Epithelial cell of proximal tubule (primary cell): ENCODE measurements at regions not wholly inside any gene's neighbourhood (a gene's known extent, or its start where the extent isn't known, plus 50 kb on each side); places are given as distances from the start of the nearest gene placed in this dataset.

Experiments used
- DNase-seq: peaks from one replicate; pipeline ENCODE4 v3.0.0-alpha.2; 2011; ENCODE audit warnings: low read depth
- H3K4me3 ChIP-seq: 2 replicates; pipeline ENCODE4 v1.5.1; 2011; ENCODE audit warnings: low read depth, mild to moderate bottlenecking, low read length
- TF ChIP-seq, protein P1 (sequence below): conservative IDR thresholded peaks from 2 replicates; pipeline ENCODE4 v1.5.1; 2012; ENCODE audit warnings: low read depth, mild to moderate bottlenecking, low read length

DNA sequence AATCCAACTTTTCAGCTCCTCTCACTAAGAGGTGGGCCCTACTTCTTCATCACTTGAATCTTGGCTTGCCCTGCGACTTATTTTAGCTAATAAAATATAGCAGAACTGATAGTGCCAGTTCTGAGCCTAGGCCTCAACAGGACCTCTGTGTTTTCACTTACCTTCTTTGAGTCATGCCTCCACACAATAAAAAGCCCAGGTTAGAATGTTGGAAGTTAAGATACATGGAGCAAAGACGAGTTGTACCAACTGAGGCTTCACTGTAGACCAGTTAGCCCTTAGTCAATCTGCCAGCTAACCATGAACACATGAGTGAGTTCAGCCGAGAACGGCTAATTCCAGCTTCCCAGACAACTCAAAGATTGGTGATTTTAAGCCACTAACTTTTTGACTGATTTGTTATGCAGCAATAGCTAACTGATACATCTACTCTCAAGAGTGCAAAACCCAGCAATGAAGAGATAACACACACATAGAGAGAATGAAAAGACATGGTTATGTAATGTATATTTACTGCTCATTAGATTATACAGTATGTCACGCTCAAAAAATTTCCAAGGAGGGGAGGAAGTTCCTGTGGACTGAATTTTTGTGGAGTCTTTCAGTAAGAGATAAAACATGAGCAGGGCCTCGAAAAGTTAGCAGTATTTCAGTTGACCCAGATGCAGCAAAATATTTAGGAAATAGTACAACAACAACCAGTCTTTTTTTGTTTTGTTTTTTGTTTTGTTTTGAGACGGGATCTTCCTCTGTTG lies 181.1 kb downstream of the MYCN start:
- TF ChIP-seq, protein P1, sequence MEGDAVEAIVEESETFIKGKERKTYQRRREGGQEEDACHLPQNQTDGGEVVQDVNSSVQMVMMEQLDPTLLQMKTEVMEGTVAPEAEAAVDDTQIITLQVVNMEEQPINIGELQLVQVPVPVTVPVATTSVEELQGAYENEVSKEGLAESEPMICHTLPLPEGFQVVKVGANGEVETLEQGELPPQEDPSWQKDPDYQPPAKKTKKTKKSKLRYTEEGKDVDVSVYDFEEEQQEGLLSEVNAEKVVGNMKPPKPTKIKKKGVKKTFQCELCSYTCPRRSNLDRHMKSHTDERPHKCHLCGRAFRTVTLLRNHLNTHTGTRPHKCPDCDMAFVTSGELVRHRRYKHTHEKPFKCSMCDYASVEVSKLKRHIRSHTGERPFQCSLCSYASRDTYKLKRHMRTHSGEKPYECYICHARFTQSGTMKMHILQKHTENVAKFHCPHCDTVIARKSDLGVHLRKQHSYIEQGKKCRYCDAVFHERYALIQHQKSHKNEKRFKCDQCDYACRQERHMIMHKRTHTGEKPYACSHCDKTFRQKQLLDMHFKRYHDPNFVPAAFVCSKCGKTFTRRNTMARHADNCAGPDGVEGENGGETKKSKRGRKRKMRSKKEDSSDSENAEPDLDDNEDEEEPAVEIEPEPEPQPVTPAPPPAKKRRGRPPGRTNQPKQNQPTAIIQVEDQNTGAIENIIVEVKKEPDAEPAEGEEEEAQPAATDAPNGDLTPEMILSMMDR: no peak
- H3K4me3 ChIP-seq: no peak overlapping the region
- DNase-seq: no peak

DNA sequence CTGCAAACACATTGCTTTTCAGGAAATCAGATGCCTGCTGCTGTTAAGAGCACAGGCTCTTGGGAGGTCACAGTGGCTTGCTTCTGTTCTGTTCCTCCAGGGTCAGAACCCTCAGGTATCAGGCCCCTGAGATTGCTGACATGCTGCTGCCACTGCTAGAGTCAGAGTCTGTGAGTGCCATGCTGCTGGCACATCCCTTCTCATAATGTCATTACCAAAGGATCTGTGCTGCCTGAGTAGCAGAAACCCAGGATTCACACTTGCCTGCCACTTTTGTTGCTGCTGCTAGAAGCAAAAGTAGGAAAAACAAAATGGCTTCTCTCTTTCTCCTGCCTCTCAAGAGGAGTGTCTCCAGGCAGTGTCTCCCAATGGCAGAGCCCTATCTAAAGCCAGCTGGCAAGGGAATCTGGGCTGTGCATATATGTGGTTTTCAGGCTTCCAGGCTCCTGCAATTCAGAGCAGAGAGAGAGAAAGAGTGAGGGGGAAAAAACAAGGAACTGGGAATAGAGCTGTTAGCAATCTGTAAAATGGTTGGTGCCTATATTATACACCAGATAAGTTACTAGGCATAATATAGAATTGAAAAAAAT lies 180.3 kb downstream of the MYCN start:
- H3K4me3 ChIP-seq: no peak overlapping the region
- TF ChIP-seq, protein P1: no peak
- DNase-seq: no peak

DNA sequence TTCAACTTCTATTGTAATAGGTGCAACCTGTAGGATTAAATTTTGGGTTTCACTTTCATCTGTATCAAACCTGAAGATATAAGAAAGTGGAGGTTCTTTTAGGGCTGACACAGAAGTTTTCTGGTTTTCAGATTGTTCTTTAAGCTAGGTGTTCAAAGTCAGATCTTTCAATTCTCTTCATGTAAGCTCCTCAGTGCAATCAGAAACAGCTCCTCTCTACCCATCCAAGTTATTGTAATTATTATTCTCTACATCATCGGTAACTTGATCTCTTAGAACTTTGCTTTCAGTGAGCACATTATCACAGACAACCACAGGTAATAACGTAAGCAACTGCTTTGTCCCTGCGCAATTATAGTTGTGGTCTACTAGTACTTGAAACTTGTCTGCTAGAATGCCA lies 179.4 kb downstream of the MYCN start:
- no peak overlapping the region for H3K4me3 ChIP-seq
- no peak for DNase-seq
- TF ChIP-seq, protein P1: no peak

DNA sequence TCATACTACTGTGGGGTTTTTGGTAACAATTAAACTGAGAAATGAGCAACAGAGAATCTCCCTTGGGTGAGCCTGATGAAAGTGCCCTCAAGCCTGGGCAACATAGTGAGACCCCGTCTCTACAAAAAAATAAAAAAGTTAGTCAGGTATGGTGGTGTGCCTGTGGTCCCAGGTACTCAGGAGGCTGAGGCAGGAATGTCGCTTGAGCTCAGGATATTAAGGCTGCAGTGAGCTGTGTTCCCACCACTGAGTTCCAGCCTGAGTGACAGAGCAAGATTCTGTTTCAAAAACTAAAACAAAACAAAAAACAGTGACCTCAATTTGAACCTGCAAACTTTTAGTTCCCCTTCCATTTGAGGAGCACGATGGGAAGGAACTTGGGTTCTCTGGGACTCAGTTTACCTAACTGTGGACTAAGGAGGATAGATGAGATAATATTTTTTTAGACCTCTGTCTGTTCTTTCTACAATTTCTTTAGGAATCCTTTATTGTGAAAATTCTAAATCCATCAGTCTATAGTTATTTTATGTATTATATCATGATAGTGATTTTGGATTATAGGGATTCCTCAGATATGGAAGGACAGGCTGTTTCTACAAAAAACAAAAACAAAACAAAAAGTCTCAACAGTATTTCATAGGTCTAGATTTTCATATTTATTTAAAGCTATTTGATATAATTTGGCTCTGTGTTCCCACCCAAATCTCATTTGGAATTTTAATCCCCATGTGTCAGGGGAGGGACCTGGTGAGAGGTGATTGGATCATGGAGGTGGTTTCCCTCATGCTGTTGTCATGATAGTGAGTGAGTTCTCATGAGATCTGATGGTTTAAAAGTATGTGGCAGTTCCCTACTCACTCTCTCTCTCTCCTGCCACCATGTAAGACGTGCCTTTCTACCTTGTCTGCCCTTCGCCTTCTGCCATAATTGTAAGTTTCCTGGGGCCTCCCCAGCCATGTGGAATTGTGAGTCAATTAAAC lies 178.6 kb downstream of the MYCN start:
- TF ChIP-seq, protein P1: no peak
- no peak for DNase-seq
- H3K4me3 ChIP-seq: no peak overlapping the region

DNA sequence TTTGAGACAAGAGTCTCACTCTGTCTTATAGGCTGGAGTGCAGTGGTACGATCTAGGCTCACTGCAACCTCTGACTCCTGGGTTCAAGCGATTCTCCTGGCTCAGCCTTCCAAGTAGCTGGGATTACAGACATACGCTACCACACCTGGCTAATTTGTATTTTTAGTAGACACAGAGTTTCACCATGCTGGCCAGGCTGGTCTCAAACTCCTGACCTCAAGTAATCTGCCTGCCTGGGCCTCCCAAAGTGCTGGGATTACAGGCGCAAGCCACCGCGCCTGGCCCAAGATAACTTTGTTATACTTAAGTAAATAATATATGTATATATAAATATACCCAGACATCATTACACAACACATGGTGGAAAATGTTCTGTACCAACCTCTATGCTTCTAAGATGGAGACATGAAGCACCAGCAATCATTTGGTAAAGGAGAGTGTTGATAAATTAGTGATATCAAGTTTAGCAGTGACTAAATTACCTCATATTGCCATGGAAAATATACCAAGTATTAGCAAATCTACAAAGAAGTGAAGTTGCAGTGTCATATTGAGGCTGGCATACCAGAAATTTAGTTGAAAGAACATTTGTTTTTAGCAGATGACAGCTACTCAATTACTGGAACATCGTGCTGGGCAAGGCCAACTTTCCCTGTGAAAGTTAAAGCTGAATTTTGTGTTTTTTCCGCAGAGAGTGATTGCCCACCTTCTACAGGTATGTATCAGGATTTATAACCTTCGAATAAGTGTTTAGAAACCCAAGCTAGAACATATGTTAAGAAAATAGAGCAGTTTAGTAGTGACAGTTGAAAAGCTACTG lies 177.7 kb downstream of the MYCN start:
- no peak overlapping the region for H3K4me3 ChIP-seq
- DNase-seq: no peak
- TF ChIP-seq, protein P1: no peak

DNA sequence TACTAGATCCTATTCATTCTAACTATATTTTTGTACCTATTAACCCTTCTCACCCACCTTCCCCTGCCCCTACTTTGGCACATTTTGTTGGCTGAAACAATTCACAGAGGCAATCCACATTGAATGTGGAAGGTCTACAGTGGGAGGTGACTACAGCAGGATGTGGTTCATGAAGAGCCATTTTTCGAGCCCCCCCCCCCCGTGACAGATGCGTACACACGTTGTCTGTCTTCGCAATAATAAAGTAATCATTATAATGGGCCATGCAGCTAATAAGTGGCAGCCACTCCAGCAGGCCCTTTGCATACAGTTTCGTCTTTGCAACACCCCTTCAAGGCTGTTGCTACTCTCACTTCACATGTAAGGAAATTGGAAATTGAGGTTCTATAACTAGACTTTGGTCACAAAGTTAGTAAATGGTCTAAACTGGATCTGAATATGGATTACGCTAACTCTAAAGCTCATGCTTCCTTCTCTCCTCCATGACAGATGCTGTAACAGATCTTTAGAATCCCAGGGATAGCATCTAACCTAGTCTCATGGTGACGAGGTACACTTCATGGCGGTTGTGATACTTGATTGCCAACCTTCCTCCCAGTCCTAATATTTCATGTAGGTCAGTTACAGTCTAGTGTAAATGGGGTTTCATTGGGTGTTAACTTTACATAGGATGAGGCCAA lies 176.8 kb downstream of the MYCN start:
- TF ChIP-seq, protein P1: no peak
- no peak overlapping the region for H3K4me3 ChIP-seq
- no peak for DNase-seq
